Fibroblast of mammary gland (primary cell): ENCODE measurements at regions not wholly inside any gene's neighbourhood (a gene's known extent, or its start where the extent isn't known, plus 50 kb on each side); places are given as distances from the start of the nearest gene placed in this dataset.

ENCODE experiments used
- DNase-seq: peaks from one replicate; pipeline ENCODE4 v3.0.0-alpha.2; 2010; ENCODE audit warnings: low read depth
- H3K4me3 ChIP-seq: 2 replicates; pipeline ENCODE4 v1.5.1; 2011; ENCODE audit warnings: low read depth, mild to moderate bottlenecking, low read length, moderate library complexity; ENCODE audit not compliant: control insufficient read depth
- CTCF ChIP-seq: conservative IDR thresholded peaks from 2 replicates; pipeline ENCODE4 v1.5.1; 2011; ENCODE audit warnings: low read depth, low read length, inconsistent platforms; ENCODE audit not compliant: control insufficient read depth, insufficient read depth

- no peak for TF ChIP-seq CTCF
- no peak for DNase-seq
- no peak overlapping the region for H3K4me3 ChIP-seq
Observed at GRCh38 chr11:41999066-41999465, 539.6 kb upstream of the LRRC4C start.

GRCh38 chr11:42003801-42004200, 544.3 kb upstream of the LRRC4C start:
- no peak overlapping the region for H3K4me3 ChIP-seq
- TF ChIP-seq CTCF, result no peak
- DNase-seq, result no peak

GRCh38 chr11:42006766-42007165, 547.3 kb upstream of the LRRC4C start:
- DNase-seq, result no peak
- no peak overlapping the region for H3K4me3 ChIP-seq
- TF ChIP-seq CTCF, result no peak

GRCh38 chr11:42012271-42012670, 552.8 kb upstream of the LRRC4C start:
- H3K4me3 ChIP-seq, result no peak overlapping the region
- DNase-seq, result no peak
- TF ChIP-seq CTCF, result no peak

GRCh38 chr11:42013656-42014201, 554.3 kb upstream of the LRRC4C start:
- no peak for TF ChIP-seq CTCF
- DNase-seq, result peak; percentile 11
- H3K4me3 ChIP-seq, result no peak overlapping the region

GRCh38 chr11:42021911-42022310, 562.5 kb upstream of the LRRC4C start:
- no peak for DNase-seq
- H3K4me3 ChIP-seq, result no peak overlapping the region
- TF ChIP-seq CTCF, result no peak

GRCh38 chr11:42023267-42023666, 563.8 kb upstream of the LRRC4C start:
- no peak overlapping the region for H3K4me3 ChIP-seq
- TF ChIP-seq CTCF, result no peak
- no peak for DNase-seq
